HEK293 (cell line): ENCODE measurements at regions not wholly inside any gene's neighbourhood (a gene's known extent, or its start where the extent isn't known, plus 50 kb on each side); places are given as distances from the start of the nearest gene placed in this dataset.

ENCODE experiments used
- ZFP3 ChIP-seq: fragments of 450-650 bp; formaldehyde crosslinking; IDR thresholded peaks from 2 replicates; pipeline ENCODE4 v1.5.1; 2016; ENCODE audit warnings: low read depth, missing biosample characterization, missing genetic modification characterization
- ZNF391 ChIP-seq: fragments of 450-650 bp; formaldehyde crosslinking; IDR thresholded peaks from 2 replicates; pipeline ENCODE4 v1.5.1; 2016; ENCODE audit warnings: low read depth, missing biosample characterization, missing genetic modification characterization, borderline replicate concordance
- ZNF571 ChIP-seq: fragments of 450-650 bp; formaldehyde crosslinking; IDR thresholded peaks from 2 replicates; pipeline ENCODE4 v1.5.0; 2017; ENCODE audit warnings: missing biosample characterization, missing genetic modification characterization
- TF ChIP-seq, protein P1 (sequence below): fragments of 450-650 bp; formaldehyde crosslinking; IDR thresholded peaks from 2 replicates; pipeline ENCODE4 v1.5.1; 2016; ENCODE audit warnings: missing biosample characterization, missing genetic modification characterization

DNA sequence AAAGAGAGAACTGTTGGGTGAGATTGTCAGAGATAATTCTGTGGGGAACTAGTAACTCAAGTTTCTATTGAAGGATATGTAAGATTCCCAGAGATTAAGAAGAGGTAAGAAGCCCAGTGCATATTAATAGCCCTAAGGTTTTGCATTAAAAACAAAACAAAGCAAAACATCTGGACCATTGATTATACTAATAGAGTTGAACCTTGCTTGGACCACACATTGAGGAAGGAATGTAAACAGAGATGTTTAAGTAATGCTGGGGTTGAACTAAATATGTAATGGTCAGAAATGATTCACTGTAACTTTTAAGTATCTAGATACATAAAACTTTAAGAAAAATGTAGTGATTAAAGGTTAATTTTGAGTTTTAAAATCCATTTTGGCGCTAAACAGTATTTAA lies 1770.0 kb downstream of the PCDH9 start:
- TF ChIP-seq, protein P1, sequence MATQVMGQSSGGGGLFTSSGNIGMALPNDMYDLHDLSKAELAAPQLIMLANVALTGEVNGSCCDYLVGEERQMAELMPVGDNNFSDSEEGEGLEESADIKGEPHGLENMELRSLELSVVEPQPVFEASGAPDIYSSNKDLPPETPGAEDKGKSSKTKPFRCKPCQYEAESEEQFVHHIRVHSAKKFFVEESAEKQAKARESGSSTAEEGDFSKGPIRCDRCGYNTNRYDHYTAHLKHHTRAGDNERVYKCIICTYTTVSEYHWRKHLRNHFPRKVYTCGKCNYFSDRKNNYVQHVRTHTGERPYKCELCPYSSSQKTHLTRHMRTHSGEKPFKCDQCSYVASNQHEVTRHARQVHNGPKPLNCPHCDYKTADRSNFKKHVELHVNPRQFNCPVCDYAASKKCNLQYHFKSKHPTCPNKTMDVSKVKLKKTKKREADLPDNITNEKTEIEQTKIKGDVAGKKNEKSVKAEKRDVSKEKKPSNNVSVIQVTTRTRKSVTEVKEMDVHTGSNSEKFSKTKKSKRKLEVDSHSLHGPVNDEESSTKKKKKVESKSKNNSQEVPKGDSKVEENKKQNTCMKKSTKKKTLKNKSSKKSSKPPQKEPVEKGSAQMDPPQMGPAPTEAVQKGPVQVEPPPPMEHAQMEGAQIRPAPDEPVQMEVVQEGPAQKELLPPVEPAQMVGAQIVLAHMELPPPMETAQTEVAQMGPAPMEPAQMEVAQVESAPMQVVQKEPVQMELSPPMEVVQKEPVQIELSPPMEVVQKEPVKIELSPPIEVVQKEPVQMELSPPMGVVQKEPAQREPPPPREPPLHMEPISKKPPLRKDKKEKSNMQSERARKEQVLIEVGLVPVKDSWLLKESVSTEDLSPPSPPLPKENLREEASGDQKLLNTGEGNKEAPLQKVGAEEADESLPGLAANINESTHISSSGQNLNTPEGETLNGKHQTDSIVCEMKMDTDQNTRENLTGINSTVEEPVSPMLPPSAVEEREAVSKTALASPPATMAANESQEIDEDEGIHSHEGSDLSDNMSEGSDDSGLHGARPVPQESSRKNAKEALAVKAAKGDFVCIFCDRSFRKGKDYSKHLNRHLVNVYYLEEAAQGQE (tag by site-specific recombination): no peak
- no peak for TF ChIP-seq ZNF571
- no peak for TF ChIP-seq ZNF391 (tag by site-specific recombination)
- TF ChIP-seq ZFP3 (tag by site-specific recombination): no peak
